ENCODE measurements at regions not wholly inside any gene's neighbourhood (a gene's known extent, or its start where the extent isn't known, plus 50 kb on each side); places are given as distances from the start of the nearest gene placed in this dataset.

- TF ChIP-seq SUZ12 (IDR thresholded peaks at IDR 0.05; ENCODE audit: extremely low read depth, insufficient read depth, insufficient read length) (no peak), YY1 (IDR thresholded peaks at IDR 0.05; ENCODE audit: insufficient read depth, insufficient read length) (no peak), ZNF274 (IDR thresholded peaks at IDR 0.05; ENCODE audit: low read depth, low read length) (no peak)
Observed at GRCh38 chr2:221911321-221911720, 339.2 kb upstream of the EPHA4 start.
